Inflammatory macrophage treated with lipopolysaccharide for 4 hours (primary cell): ENCODE measurements at regions not wholly inside any gene's neighbourhood (a gene's known extent, or its start where the extent isn't known, plus 50 kb on each side); places are given as distances from the start of the nearest gene placed in this dataset.

ENCODE experiments used
- DNase-seq: peaks from one replicate; pipeline ENCODE4 v3.0.0-alpha.2; 2020

DNA sequence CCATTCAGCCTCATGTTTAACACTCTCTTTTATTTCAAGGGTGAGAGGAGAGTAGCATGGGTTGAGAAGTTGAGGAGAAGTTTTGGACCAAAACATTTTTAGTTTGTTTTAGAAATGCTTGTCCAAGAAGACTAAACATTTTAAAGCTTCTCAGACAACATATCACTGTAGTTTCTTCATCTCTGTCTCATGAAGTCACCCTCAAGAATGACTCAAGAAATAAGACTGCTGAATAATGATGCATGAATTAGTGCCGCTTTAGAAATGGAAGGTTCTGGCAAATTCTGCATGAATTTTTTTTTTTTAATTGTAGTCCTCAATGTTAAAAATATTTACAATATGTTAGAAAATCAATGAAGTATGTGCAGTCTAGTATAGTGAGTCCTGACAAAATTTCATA lies 422.7 kb upstream of the ARGLU1 start:
- DNase-seq = no peak

DNA sequence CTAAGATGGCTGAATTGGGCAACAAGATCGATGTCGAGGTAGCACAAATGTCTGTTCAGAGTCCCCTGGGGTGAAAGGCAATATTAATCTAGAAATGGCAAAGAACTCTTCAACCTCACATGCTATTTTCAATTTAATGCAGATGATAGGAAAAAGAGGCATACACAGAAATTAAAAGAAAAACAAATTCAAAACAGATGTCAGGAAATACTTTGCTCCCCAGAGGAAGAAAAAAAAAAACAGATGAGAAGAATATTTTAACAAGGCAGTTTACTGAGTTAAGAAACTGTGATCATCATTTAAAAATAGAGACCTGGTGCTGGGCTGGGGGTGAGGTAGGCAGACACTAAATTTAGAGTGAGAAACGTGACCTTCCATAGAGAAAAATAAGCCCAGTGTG lies 421.9 kb upstream of the ARGLU1 start:
- DNase-seq = no peak

DNA sequence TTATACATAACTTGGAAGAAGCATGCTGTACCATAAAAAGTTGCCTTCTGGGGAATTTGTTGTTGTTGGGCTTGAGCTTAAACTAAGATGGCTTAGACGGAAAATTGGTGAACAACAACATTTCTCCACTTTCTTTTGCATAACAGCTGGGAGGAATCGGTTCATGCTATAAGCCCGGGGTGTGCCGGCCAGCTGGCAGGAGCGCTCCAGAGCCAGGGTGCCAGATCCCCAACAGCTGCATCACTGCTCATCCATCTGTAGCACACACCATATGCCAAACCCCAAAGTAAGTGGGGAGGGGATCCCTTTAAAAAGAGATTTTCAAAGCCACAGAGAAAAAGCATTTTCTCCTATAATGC lies 419.5 kb upstream of the ARGLU1 start:
- no peak for DNase-seq

DNA sequence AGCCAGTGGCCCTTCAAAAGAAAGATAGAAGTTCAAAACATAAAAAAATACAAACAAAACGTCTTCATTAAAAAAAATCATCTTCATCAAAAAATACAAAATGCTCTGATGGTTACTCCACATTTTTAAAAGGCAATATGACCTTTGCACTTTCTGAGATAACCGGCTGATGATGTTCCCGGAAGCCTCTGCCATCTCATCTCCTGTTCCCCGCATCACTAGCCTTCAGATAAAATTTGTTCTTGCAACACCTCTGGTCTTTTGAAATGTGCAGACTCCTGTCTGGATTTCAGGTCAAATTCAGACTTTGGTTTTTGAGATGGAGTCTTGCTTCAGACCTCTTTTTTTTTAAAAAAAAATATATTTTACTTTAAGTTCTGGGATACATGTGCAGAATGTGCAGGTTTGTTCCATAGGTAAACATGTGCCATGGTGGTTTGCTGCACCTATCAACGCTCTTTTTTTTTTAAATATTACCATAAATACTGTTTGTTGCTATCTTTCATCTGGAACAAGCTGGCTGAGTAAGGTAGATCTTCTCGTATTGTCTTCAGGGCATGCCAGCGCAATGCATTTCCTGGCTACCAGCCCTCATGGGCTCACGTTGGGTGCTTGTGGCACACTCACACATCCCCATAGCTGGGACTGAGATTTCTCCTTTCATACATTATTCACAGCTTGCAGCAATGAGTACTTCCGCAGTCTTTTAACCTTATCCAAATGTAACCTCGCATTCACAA lies 418.9 kb upstream of the ARGLU1 start:
- no peak for DNase-seq

DNA sequence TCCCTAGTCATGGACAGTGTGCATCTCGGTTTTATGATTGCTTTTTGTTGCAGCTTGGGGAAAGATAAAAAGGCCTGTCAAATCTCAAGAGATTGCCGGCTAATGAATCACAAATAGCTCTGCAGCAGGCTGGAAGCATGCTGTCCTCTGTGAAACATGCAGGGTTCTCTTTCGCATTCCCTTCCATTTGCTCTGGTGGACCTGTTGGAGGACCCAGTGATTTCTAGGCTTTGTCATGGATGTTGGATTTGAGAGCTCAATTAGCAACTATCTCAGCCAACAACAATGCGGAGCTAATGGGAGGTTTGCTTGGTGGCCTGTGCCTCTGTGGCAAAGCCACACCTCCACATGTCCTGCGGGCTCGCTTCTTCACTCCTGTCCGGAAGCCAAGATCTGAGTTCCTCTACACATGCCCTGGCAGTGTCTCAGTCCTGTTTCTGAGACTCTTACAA lies 418.1 kb upstream of the ARGLU1 start:
- DNase-seq = no peak

DNA sequence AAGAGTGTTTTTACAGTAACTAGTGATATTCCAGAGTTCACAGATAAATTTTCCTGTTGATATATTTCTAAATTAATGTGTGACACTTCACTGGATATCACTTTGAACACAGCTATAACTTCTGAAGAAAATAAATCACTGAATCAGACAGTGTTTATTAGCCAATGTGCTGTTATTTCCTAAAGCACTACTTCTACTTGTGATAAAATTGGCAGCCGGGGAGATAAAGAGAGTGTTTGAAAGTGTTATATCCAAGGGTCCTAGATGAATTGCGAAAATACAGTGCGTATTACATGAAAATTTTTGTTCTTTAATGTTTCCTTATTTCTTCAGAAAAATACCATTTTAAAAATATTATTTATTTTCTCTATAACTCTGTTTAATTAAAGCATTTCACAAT lies 417.5 kb upstream of the ARGLU1 start:
- DNase-seq = no peak

DNA sequence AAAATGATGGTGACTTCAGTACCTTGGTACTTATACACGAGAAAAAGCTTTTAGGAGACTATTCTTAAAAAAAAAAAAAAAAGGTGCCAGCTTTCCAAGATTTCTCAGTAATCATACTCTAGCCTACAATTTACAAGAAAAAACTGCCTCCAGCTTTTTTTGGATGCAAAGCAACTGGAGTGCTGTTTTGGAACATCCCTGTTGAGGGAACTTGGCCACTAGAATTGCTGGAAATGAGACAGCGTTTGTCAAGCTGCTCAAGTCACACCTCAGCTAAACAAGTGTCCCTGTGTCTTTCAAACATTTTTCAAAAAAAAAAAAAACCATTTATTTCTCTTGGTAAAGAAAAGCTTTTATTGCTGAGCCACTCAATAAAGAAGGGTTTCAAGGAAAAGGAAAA lies 413.1 kb upstream of the ARGLU1 start:
- DNase-seq = no peak

DNA sequence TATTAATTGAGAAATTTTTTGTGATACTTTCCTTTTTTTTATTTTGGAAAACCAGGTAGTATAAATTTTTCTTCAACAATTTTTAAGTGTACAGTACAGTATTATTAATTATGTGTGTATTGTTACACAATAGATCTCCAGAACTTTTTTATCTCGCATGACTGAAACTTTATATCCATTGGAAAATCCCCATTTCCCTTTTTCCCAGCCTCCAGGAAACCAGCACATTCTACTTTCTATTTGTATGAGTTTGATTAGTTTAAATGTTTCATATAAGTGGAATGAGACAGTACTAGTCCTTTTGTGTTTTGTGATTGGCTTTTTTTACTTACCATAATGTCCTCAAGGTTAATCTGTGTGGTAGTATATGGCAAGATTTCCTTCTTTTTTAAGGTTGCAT lies 399.5 kb upstream of the ARGLU1 start:
- no peak for DNase-seq

DNA sequence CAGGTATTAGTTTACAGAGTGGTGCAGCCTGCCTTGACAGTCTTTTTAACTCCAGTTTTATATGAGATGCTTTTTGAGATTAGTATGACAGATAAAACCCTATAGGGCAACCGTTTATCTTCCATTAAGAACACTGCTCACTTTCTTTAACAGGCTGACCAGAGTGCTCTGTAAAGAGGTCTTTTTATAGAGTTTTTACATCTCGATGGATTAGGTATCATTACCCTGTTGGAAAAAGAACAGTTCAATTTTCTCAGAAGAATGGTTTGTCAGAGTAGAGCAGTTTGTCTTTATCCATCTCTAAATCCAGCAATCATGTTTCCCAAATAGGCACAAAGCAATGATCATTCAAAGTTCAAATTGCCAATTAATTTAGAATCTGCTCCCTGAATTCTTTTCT lies 395.2 kb upstream of the ARGLU1 start:
- no peak for DNase-seq

DNA sequence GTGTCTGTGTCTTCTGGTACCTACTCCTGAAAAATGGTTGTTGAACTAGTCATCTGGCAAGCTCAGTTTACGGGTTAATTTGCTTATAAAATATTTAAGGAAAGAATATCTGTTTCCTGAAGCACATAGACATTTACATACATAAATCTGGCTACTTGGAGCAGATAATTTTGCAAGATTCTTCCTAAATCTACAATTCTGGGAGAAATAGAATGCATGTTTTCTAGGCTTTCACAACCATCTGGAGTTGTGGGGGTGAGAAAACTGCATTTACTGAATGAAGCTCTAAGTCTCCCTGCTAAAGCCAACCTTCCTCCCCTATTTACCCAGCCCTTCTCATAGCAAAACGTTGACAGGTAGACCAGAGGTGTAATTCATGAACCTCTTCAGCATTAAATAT lies 393.7 kb upstream of the ARGLU1 start:
- no peak for DNase-seq

DNA sequence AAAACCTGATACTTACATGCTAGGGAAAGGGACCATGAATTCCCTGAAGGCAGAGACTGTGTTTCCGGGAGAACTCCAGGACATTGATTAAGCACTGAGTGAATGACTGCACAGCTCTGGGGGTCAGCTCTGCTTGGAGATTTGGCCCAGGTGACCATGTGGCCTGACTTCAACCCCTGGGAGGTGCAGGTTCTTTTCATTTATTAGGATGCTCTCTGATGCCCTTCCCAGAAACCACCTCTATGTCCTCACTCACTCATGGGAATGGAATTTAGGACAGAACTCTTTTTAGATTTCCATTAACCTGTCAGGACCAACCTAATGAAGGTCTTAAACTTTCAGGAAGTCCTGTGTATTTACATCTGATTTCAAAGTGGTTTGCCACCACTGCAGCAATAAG lies 393.3 kb upstream of the ARGLU1 start:
- DNase-seq = no peak

DNA sequence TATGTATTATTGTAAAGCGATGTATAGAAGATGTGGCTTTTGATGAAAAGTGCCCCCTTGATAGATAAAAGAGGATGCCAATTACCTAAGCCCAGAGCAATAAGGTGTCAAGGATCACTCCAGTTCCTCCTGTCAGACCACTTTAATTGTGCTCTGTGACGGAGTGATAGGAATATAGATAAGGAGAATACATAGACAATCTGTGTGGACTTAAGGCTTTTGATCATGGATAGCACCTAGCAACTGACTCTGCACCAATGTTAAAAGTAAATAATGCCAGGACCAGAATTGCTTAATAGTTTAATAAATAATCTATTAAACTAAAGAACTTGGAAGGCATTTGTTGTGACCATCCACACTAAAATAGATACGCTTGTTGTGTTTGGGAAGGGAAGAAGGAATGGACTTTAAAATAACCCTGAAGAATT lies 390.7 kb upstream of the ARGLU1 start:
- DNase-seq = no peak

DNA sequence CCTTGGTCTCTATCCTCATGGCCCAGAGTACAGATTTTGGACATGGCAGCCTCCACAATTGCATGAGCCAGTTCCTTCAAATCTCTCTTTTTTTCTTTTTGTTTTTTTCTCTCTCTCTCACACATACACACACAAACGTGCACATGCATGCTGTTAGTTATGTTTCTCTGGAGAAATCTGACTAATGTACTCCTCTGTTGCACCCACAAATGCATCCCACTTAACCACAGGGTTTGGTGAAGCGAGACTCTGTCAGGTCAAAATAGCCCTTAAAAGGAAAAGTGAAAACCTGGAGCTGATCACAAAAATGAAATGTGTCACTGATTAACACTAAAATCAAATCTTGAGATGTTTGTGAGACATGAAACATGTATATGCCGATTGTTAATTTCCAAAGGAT lies 374.6 kb upstream of the ARGLU1 start:
- DNase-seq = no peak

DNA sequence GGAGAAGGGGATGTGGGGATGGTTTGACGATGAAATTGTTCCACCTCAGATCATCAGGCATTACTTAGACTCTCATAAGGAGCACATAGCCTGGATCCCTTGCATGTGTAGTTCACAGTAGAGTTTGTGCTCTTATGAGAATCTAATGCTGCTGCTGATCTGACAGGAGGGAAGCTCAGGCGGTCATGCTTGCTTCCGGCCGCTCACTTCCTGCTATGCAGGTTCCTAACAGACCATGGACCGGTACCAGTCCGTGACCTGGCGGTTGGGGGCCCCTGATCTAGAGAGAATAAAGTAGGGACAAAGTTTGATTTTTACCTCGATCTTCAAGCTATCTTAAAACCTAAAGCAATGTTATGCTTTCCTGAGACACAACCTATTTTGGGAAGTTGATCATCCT lies 373.8 kb upstream of the ARGLU1 start:
- DNase-seq = no peak

DNA sequence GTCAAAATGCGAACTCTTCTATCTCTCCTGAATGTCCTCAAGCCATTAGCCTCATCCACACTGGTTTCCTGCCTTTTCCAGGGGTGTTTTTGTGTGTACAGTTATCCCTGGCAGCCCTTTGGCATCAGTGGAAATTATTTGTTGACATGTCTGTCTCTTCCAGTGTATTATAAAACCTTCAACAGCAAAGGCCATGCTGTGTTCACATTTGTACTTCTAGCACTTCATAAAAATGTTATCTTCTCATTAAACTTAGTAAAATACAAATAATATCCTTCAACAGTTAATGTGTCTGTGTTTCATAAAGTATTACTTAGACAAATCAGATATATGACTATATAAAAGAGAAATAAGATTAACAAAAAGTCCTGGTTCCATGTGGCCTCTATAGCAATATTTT lies 359.5 kb upstream of the ARGLU1 start:
- DNase-seq = no peak

DNA sequence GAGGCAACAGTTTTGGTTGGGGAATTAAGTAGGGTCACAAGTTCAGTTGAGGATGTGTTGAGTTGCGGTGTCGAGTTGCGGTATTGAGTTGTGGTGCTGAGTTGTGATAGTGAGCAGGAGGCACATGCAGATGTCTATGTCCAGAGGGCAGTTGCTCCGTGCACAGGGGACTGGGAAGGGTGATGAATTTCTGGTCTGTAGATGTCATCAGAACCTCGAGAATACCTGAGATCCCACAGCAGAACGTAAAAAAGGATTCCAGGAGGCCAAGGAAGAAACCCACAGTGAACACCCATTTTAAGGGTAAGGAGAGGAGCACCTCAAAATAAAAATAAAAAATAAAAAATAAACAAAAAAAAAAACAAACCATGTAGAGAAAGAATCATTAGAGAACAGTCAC lies 354.4 kb upstream of the ARGLU1 start:
- DNase-seq = no peak

DNA sequence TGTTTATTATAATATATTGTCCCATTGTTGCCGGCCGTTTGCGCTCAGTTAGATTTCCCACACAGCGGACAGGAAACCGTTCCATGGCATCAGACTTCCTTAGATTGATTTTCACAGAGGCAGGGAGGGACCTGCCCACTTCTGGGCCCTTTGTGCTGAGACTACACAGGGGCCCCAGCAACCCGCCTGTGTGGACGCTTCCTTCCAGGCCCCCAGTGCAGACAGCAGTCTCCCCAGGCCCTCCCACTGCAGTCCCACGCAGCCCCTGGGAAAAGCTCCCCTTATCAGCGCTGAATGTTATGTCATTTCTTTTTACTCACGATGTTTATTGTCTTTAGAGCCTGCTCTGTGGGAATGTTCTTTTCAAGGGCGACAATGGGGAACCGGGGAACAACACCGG lies 351.7 kb upstream of the ARGLU1 start:
- DNase-seq = no peak

DNA sequence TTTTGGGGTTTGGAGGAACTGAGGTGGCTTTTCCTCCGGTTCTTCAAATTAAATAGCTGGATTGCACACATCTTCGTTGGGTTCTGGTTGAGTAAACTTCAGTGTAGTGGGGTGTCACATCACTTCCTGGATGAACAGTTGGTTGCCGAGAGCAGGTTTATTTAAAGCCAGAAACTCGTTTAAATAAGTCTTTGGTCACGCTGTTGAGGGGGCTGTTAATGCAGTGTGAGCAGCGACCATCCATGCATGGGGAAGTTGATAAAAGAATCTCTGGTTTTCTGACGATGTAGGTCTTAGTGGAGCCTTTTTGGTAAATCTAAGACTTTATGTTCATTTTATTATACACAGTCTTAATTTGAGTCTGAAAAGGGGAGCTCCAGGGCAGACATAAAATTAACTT lies 351.2 kb upstream of the ARGLU1 start:
- no peak for DNase-seq

DNA sequence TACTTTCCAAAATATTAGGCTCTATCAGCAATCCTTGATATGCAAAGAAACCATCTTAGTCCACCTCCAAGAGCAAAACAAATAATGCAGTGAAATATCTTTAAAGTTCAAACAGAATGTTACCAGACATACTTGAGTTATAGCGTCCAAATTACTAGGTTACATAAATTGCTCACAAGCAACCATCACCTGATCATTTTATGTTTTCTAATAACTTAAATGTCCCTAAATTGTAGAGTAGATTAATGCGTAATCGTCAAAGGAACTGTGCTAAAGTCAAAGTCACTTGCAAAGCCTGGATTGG lies 350.6 kb upstream of the ARGLU1 start:
- DNase-seq = no peak

DNA sequence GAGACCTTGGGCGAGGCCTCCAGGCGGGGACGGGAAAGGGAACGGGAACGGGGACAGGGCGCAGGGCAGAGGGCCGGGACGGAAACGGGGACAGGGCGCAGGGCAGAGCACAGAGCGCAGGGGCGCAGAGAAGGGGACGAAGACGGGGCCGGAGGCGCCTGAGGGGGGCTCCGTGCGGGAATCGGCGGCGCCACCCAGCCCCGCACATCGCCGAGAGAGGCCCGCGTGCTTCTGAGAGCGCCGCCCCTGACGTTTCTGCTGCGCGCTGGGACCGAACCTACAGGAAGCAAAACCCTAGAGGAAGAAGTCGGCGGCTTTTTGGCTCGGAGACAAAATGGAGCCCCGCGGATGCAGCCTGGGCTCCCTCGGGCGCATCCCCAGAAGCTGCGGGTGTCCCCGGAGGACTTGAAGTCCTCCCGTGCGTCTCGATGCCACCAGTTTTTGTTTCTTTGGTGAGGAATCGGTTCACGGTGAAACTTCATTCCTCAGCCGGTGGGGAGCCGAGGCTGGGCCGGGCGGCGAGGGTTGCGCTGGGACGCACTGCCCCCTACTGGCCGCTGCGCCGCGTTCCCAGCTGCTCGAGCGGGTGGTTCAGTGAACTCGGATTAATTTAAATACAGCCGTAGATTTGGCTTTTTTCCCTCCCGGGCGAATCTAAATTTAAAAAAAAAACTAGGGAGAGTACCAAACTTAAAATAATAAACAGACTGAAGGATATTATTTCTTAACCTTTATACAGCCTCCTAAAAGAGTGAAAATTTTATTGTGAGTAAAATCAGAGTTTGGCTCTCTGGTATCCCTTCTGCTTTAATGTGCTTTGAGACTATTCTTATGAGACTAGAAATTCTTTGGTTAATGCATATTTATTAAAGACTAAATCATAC lies 350.0 kb upstream of the ARGLU1 start:
- DNase-seq = peak; percentile 57

DNA sequence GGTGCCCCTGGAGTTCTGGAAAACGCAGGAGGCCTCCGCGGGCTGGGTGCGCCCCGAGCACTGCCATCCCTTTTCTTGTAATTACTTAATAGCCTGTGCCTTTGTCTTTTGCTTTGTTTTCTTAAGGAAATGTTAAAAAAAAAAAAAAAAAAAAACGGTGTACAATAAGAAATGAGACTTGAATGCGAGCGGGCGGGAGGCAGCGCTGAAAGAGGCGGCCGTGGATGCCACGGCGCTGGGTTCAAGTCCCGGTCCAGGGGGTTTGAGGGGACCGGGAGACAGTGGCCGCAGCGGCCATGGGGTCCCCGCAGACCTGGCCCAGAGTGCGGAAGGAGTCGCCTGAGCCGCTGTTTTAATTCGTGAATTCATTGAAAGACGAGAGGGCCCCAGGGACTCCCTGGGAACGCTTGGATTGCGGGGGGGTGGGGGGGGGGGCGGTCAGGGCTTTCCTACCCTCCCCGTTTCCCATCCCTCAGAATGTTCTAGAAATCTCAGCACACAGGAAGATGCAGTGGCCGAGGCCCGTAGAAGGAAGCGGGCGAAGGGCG lies 349.2 kb upstream of the ARGLU1 start:
- no peak for DNase-seq

DNA sequence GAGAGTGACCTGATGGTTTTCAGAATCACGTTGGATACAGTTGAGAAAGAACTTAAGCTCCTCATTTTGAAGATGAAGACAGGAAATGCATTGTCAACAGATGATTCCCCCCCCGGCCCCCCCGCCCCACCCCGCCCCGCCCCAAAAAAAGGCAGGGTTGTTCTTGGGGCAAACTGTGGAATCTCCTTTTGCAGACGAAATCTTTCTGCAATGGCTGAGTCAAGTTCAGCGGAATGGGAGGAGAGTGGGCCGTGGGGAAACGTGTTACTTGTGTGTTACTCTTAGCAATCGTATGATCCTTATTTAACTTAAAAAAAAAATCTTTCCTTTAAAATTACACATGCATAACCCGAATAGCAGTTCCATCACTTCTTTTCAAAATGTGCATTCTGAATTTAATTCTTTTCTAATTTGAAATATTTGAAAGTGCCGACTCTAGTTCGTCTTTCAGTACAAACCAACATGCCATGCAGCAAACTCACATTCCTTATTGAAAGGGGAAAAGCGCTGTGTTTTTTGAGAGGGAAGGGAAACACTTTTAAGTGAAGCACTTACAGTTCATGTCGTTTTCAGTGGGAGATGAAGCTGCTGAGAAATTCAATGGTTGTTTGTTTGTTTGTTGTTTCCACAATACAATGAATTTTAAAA lies 348.5 kb upstream of the ARGLU1 start:
- no peak for DNase-seq

DNA sequence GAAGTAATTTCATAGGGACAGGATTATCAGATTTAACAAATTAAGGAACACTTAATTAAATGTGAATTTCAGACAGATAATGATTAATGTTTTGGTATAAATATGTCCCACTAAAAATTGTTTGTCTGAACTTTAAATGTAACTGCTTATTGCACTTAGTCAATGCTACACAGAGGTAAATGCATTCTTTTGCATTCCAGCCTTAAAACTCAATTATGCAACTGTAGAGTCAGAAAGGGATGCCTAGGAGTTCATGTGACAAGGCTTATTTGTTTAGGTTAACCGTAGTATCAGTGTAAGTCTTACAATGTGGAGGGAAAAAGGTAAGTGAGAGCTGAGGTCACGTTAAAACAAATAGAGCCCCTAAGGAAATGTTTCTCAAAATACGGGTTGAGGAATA lies 347.2 kb upstream of the ARGLU1 start:
- DNase-seq = no peak

DNA sequence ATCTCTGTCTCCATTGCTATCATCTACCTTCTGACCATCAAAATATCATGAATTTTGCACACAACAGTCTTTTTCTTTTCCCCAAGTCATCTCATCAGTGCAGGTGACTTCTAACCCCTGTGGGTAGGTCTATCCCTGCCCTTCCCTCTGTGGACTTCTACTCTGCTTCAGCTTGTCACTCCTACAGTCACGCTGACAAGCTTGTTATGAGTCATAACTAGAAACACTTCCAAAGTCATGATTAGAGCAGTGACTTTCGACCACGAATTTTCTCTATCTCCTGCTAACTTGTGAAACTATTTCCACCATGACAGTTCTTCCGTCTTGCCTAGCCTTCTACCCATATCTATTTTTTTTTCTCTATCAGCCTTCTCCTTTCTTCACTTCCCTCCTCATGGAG lies 343.7 kb upstream of the ARGLU1 start:
- DNase-seq = no peak
